ENCODE measurements at regions not wholly inside any gene's neighbourhood (a gene's known extent, or its start where the extent isn't known, plus 50 kb on each side); places are given as distances from the start of the nearest gene placed in this dataset.

DNA sequence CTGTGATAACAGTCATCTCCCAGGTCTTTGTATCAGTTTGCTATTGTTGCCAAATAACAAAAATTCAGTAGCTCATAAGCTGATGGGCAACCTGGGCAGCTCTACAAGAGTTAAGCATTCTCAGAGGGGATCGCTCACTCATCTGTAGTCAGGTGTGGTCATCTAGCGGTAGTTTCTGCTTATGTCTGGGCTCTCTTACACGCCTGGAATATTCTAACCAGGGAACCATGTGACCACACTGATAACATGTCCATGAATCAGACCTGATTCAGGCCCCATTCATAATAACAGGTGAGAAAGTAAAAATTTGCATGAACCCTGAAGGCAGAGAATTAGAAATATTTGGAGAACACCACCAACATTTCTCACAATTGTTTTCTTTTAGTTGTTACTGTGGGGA, 576.1 kb downstream of the SLCO4C1 start:
- no peaks in the 10 kb centered on the region for H3K79me2 ChIP-seq (ENCODE audit: insufficient read depth, low read length)
- H3K9me3 Mint-ChIP-seq, result no peaks in the 10 kb centered on the region
- WGBS (ENCODE audit: extremely low coverage, insufficient read length, low lambda C conversion rate), result no CpG with 5 or more reads among the region's 3 CpGs
- H3K27ac Mint-ChIP-seq, result no peak overlapping the region; a peak in 1 of 7 replicates
- no peaks in the 10 kb centered on the region for H3K36me3 Mint-ChIP-seq (ENCODE audit: insufficient read depth in 1 of 3, low read depth in 3 of 3)
- H2BK20ac ChIP-seq (ENCODE audit: low read depth, low read length, poor library complexity, severe bottlenecking), result no peak overlapping the region
- H2BK12ac ChIP-seq (ENCODE audit: insufficient read length, low read depth, low read length), result no peak overlapping the region
- no peak overlapping the region for H3K4me3 Mint-ChIP-seq
- no peak overlapping the region for H3K14ac ChIP-seq (ENCODE audit: insufficient read depth, low read length)
- no peak overlapping the region for H3K4me2 ChIP-seq (ENCODE audit: insufficient read depth, insufficient read length, low read length)
- peaks cover 29% of the 10 kb centered on the region in 2 experiments for H3K4me1 Mint-ChIP-seq
- TF ChIP-seq, protein P1, sequence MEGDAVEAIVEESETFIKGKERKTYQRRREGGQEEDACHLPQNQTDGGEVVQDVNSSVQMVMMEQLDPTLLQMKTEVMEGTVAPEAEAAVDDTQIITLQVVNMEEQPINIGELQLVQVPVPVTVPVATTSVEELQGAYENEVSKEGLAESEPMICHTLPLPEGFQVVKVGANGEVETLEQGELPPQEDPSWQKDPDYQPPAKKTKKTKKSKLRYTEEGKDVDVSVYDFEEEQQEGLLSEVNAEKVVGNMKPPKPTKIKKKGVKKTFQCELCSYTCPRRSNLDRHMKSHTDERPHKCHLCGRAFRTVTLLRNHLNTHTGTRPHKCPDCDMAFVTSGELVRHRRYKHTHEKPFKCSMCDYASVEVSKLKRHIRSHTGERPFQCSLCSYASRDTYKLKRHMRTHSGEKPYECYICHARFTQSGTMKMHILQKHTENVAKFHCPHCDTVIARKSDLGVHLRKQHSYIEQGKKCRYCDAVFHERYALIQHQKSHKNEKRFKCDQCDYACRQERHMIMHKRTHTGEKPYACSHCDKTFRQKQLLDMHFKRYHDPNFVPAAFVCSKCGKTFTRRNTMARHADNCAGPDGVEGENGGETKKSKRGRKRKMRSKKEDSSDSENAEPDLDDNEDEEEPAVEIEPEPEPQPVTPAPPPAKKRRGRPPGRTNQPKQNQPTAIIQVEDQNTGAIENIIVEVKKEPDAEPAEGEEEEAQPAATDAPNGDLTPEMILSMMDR (conservative IDR thresholded peaks at IDR 0.05), result no peak
- no peak overlapping the region for H2BK15ac ChIP-seq (ENCODE audit: low read depth, low read length)
- no peak overlapping the region for H2BK120ac ChIP-seq (ENCODE audit: low read depth, low read length, poor library complexity, severe bottlenecking)
- no peaks in the 10 kb centered on the region for H3K23me2 ChIP-seq (ENCODE audit: insufficient read length, low read depth, low read length, poor library complexity, severe bottlenecking)
- no peak for DNase-seq
- no peak overlapping the region for H3T11ph ChIP-seq (ENCODE audit: low read length)
- no peaks in the 10 kb centered on the region for H3K9me3 ChIP-seq (ENCODE audit: control insufficient read depth, low read depth, low read length)
- H2BK5ac ChIP-seq (ENCODE audit: insufficient read length, low read length), result no peak overlapping the region
- H3K18ac ChIP-seq (ENCODE audit: insufficient read length, low read depth, low read length), result no peak overlapping the region
- H4K20me1 ChIP-seq (ENCODE audit: control insufficient read depth, insufficient read depth, insufficient read length), result no peaks in the 10 kb centered on the region
- H3K4ac ChIP-seq (ENCODE audit: low read depth, low read length), result no peak overlapping the region
- no peaks in the 10 kb centered on the region for H3K27me3 Mint-ChIP-seq (ENCODE audit: low read depth)
- no peak overlapping the region for H2AK5ac ChIP-seq (ENCODE audit: insufficient read length, low read length)
- no peaks in the 10 kb centered on the region for H3K27me3 ChIP-seq (ENCODE audit: insufficient read depth, low read length)
- H4K8ac ChIP-seq (replicated peaks; ENCODE audit: insufficient read length, low read depth, low read length), result no peak overlapping the region
- no peak overlapping the region for H2AFZ ChIP-seq (ENCODE audit: low read length)
- H3K9ac ChIP-seq (ENCODE audit: extremely low read depth, insufficient read length, low read length), result no peak overlapping the region
- H3K56ac ChIP-seq (ENCODE audit: insufficient read length, low read depth, low read length), result no peak overlapping the region
- no peak overlapping the region for H3K27ac ChIP-seq (ENCODE audit: insufficient read length, low read depth, low read length)
- H3K4me1 ChIP-seq (ENCODE audit: insufficient read depth, low read length), result no peaks in the 10 kb centered on the region; the same call in 1 of the 2 replicates
- H4K91ac ChIP-seq (ENCODE audit: insufficient read length, low read depth, low read length), result no peak overlapping the region
- no peak overlapping the region for H4K5ac ChIP-seq (ENCODE audit: insufficient read length, low read depth, low read length)
- no peak overlapping the region for H3K23ac ChIP-seq (ENCODE audit: insufficient read length, low read depth, low read length)
- no peaks in the 10 kb centered on the region for H3K79me1 ChIP-seq (ENCODE audit: insufficient read depth, low read depth, low read length, poor library complexity, severe bottlenecking)

Measured in H9 (cell line).